HG02763 (cell line): ENCODE measurements at regions not wholly inside any gene's neighbourhood (a gene's known extent, or its start where the extent isn't known, plus 50 kb on each side); places are given as distances from the start of the nearest gene placed in this dataset.
"Not testable (repeated sequence)": the region's sequence is repeated elsewhere in the genome, so short reads cannot be mapped to it uniquely, and the experiment has no call there.

Source experiments
- ATAC-seq: cut with Tn5 transposase; IDR thresholded peaks from one replicate; pipeline ENCODE4 v1.9.1; 2021; ENCODE audit warnings: mild to moderate bottlenecking, moderate library complexity; ENCODE audit not compliant: unreplicated experiment

DNA sequence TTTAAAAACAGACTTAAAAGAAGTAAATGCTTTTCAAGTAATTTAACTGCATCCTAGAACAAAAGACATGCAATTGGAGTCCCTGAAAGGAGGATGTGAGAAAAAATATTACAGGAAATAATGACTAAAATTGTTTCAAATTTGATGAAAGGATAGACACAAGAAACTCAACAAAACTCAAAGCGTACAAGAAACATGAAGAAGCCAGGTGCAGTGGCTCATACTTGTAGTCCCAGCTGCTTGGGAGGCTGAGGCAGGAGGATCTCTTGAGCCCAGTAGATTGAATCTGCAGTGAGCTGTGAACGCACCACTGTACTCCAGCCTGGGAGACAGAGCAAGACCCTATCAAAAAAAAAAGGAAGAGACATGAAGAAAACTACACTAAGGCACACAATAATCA lies 118.1 kb upstream of the SLC39A10 start:
- ATAC-seq: no peak

DNA sequence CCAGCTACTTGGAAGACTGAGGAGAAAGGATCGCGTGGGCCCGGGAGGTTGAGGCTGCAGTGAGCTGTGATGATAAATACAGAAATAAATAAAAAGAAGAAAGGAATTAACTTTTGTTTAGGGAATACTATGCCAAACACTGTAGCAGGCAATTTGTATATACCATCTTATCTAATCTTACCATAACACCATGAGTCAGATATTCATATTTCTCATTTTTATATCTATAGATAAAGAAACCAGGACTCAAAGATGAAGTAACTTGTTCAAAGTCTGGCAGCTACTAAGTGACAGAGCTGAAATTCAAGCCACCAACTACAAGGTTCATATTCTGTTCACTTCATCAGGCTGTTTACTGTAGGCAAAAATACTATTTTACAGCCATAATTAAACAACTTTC lies 119.2 kb upstream of the SLC39A10 start:
- ATAC-seq: no peak

DNA sequence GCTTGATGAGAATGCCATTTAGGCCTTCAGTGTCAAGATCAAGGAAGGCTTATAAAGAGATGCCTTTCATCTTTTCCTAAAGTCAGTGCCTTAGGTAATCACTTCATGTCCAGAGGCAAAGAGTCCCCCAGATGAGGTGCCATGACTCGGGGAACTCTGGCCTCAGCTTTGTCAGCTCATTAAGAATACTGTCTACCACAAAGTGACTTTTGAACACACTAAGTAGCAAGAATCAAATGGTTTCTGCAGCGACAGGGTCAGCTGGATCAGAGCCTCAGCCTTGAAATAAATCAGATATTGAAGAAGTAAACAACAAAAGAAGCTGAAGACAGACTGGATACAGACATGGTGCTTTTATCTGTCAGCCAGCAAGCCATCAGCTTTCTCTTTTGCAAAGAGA lies 120.1 kb upstream of the SLC39A10 start:
- no peak for ATAC-seq

DNA sequence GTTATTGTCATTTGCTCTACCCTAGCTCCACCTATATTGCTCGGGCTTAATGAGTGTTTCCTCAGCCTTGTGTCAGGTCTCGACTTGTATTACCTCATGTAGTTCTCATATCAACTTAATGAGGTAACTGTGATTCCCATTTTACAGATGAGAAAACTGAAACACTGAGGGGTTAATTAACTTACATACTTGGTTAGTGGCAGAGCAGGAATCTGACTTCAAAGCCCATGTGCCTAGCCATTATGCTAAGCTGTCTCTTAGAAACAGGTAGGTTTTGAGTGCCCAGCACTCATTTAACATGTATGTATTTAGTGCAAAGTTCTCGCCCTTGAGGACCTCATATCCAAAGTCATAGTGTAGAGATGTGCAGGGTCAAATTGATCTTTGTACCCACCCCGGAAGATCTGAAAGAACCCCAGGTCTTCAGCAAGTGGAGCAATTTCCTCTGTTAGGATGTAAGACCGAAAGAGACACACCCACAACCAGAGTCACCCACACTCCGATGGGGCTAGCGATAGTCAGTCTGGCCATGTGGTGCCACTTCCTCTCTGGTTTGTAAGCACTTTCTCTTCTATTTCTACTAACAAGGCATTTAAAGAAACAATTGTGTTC lies 121.0 kb upstream of the SLC39A10 start:
- peak; percentile 82 for ATAC-seq

DNA sequence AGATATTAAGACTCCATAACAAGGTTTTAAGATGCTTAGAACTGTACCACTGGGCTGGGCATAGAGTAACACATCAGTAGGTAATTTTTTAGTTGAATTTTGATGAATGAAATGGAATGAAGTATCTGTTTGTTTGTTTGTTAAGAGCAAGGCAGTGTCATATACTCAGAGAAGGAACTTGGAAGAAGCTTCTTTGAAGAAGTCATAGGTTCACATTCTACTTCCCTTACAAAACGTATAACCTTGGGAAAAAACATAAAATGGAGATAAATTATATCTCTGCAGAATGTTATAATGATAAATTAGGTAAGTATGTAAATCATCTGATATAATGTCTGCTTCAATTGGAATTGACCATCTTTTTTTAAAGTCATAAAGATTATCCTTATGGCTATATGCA lies 122.1 kb upstream of the SLC39A10 start:
- no peak for ATAC-seq

DNA sequence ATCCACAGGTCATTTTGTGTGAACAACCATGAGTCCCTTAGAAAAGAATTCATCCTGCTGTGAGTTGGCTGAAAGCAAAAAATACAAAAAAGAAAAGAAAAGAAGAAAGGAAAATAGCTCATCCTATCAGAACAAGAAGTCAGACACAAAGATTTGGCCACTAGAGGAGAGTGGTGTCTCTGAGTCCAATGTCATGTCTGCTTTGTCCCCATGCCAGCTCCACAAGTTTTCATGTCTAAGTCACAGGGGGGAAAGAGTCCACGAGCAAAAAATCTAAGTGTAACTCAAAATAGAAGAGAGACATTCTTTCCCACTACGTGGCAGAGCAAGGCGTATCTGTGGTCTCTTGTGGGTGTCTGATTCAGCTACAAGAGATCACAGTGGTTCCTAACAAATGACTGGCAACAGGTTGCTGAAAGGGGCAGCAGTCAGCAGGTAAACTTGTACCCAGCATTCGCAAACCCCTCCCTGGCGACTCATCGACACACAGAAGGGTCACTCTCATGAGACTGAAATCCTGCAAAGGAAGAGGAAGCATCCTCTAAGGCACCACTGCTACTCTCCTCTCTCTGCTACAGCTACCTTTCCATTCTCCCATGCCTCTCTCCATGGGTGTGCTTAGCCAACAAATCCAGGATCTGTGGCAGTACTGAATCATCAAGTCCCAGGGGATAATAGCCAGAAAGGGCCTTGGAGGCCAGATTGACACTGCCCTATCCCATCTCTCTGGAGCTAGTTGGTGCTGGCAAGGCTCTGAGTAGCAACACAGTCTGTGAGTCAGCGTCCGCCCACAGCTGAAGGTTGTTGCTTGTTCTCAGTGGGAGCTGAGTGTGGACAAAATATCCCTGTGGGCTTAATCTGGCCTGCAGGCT lies 123.0 kb upstream of the SLC39A10 start:
- peak; percentile 46 for ATAC-seq

DNA sequence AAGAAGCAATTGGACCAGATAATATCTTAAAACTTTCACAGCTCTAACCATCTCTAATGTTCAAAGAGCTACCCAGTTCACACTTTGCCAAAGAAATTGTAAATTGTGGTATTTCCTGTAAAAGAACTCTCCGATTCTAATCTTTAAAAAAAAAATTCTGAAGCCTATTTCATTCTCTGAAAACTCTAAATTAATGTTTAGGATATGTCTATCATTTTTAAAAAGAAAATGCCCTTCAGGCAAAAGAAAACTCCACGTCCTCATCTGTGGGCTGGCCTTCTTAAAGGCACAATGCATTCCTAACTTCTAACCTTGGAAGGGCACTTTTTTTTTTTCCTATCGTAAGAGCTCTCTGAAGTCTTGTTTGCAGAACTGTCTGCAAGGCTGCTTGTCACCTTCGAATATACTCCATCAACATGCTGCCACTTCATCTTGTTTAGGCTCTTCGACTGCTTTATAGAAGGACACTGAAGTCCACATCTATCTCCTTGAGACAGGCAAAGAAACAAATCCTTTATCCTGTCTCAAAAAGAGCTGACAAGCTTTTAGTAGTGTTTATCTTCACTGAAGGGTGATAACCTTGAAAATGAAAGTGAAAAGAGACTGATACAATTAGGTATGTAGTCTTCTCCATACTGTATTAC lies 124.3 kb upstream of the SLC39A10 start:
- ATAC-seq: no peak

DNA sequence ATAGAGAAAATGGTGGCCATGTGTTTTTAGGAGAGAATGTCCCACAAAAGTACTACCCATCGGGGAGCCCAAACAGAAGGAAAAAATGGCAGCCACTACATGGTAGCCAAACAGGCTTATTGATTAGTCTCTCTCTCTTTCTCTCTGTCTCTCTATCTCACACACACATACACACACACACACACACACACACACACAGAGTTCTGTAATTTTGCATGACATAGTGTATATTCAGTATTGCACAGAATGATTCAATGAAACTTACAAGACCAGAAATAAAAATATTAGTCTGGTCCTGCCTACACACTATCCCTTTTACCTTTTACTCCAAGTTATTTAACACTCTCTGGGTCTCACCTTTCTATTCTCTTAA lies 124.8 kb upstream of the SLC39A10 start:
- no peak for ATAC-seq

DNA sequence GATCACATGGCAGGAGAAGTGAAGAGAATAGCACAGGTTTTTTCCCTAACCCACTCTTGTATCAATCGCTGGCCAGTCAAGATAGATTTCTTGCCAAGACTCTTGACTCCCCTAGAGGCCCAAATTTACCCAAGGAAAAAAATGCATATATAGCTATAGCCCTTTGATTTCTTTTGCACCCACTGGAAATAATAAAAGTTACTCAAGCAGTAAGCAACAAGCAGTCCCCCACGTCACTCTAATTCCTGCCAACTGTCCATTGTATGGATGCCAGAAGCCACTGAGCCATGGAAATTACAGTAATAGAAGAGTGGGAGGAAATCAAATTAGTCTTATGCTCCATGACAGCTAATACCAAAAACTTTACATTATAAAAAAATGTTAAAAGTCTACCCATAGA lies 125.3 kb upstream of the SLC39A10 start:
- no peak for ATAC-seq

DNA sequence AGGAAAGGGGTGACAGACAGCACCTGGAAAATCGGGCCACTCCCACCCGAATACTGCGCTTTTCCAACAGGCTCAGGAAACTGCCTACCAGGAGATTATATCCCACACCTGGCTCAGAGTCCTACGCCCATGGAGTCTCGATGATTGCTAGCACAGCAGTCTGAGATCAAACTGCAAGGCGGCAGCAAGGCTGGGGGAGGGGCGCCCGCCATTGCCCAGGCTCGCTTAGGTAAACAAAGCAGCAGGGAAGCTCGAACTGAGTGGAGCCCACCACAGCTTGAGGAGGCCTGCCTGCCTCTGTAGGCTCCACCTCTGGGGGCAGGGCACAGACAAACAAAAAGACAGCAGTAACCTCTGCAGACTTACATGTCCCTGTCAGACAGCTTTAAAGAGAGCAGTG lies 133.8 kb upstream of the SLC39A10 start:
- ATAC-seq: not testable (repeated sequence)

DNA sequence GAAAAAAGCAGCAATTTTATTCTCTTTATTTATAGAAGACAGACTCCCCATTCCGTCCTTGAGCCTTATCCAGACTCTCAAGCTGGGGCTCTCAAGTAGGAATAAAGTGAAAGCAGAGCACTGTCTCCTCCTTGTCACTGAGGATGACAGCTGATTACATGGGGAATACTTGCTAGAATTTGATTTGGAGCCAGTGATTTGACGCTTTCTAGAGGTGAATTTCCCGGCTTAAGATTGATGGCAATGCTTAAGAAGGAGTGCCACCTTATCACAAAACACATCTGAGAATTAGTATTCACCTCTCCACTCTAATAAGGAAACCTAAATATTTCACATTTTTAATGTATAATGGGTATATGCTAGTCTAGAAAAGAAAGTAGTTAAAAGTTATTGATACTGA lies 135.4 kb upstream of the SLC39A10 start:
- no peak for ATAC-seq

DNA sequence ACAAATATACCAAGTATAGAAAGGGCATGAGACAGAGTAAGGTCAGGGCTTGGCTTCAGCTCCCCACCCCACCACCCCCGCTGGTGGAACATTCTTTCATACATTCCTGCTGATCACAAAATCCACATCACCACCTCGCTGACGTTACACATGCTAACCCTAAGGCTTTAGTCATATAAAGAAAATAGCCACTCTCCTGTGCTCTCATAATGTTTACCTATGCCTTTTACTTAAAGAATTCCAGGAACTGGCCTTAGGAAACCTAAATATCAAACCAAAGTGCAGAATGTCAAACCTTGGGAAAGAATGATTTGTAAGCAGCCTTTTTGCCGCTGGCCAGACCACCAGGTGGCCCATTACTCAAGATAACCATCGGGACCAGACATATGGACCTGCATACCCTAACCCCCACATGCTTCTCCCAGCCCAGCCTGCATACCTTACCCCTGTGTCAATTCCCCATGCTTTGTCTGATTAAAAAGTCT lies 136.3 kb upstream of the SLC39A10 start:
- ATAC-seq: no peak

DNA sequence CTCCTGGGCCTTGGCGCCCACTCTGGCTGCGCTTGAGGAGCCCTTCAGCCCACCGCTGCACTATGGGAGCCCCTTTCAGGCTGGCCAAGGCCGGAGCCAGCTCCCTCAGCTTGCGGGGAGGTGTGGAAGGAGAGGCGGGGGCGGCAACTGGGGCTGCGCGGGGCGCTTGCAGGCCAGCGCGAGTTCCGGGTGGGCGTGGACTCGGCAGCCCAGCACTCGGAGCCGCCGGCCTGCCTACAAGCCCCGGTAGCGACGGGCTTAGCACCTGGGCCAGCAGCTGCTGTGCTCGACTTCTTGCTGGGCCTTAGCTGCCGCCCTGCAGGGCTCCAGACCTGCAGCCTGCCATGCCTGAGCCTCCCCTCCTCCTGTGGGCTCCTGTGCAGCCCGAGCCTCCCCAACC lies 141.5 kb upstream of the SLC39A10 start:
- no peak for ATAC-seq

DNA sequence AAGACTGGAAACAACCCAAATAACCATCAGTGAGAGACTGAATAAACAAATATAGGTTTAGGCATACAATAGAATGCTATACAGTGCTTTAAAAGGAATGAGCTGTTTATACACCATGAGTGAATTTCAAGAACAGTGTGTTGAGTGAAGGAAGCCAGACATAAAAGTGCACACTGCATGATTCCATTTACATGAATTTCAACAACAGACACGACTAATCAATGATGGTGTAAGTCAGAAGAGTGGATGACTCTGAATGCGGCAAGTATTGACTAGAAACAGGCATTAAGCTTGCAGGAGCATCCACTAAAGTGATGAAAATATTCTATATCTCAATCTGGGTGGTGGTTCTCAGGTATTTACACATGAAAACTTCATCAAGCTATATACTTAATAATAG lies 142.7 kb upstream of the SLC39A10 start:
- no peak for ATAC-seq

DNA sequence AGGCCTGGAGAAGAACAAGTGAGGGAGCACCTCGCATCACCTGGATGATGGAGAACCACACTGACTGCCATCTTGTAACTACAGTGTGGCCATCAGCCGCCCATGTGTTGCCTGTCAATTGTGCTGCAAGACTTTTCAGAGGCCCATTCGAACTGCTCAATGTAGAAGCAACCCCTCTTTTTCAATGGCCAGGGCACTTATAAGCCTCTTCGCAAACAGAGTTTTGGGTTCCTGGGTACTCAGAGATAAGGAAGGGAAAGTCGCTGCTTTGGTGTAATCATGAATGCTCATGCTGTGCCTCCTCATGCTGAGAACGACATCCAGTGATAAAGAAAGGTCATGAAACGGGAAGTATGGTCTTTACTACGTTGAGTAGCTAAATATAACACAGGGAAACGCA lies 143.9 kb upstream of the SLC39A10 start:
- no peak for ATAC-seq

DNA sequence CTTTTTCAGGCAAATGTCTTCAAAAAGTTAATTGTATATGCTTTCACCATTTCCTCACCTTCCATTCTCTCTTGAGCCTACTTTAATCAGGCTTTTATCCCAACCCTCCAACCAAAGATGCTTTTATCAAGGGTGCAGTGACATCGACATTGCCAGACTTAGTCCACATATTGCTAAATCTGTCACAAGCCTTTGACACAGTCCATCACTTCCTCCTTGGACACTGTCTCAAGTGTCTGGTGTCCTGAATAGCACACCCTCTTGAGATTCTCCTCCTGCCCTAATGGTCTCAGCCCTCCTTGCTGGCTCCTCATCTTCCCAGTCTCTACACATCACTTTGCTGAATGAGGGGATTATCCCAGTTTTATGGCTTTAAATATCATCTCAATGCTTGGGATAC lies 147.5 kb upstream of the SLC39A10 start:
- no peak for ATAC-seq

DNA sequence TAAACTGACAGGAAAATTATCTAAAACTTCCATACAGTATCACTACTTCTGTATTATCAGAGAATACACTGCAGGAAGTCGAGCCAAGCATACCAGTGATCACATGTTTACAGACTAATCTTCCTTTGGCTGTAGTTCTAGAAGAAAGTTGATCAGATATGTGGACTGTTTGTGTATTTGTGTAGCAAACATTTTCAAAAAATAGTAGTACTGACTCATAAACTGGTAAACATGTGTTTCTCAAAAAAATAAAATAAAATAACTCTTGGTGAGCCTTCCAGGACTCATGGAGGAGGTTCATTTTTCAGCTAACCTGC lies 148.9 kb upstream of the SLC39A10 start:
- no peak for ATAC-seq

DNA sequence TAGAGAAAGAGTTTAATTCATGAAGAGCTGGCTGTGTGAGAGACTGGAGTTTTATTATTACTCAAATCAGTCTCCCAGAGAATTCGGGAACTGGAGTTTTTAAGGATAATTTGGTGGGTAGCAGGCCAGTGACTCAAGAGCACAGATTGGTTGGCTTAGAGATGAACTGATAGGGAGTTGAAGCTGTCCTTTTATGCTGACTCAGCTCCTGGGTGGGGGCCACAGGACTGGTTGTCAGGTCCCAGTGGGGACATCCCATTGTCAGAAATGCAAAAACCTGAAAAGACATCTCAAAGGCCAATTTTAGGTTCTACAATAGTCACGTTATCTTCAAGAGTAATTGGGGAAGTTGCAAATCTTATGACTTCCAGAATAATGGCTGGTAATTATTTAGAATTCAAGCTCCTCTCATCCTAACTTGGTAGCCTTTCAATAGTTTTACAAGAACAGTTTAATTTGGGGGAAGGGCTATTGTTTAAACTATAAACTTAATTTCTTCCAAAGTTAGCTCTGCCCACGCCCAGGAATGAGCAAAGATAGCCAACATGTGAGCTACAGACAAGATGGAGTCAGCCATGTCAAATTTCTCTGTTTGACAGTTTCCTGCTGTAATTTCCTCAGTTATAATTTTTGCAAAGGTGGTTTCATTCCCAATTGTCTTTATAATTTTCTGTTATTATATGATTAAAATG lies 149.4 kb upstream of the SLC39A10 start:
- ATAC-seq: no peak

DNA sequence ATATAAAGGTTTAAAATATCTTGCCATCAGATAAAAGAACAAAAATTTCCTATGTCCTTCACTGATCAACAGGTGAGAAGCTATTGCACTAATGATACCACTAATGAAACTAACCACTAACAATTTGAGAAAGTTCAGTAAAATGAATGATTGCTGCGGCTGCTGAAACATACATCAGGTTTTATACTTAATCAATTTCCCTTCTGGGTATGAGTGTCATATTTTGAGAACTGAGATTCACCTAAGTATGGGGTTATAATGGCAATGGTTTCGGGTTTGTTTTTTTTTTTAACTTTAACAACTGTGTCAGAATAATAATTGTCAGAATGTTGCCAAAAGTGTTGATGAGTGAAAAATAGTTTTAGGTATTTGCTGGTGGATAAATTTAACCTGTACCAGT lies 151.3 kb upstream of the SLC39A10 start:
- ATAC-seq: peak; percentile 89

DNA sequence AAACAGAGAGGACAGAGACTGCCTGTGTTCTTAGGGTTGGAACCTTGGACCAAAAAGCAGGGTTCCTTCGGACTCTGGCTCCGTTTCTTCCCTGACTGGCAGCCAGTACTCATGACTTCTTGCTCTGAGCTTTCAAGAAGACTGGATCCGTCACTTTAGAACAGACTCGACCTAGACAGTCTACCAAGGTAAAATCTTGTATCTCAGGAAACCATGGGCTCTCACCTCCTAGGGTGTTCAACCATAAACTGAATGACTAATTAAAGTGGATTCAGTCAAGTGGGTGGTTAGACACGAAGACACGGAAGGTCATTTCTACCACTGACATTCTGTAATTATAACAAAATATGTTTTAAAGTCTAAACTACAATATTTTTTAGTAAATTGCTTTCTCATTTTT lies 153.8 kb upstream of the SLC39A10 start:
- no peak for ATAC-seq

DNA sequence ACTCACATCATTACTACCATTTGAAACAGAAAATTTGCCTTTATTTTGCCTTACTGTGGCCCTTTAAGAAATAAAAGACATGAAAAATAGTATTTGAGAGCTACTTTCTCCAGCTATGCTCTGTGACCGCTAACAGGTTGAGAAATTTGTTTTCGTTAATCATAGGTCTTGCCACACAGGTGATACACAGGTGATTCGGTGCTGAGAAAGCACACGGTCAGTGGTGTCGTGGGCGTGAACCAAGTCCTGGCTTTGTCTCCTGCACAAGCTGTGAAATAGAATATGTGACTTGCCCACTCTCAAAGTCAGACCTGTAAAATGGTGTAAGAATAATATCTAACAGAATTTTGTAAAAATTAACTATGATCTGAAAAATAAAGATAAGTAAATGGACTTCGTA lies 155.3 kb upstream of the SLC39A10 start:
- ATAC-seq: no peak

DNA sequence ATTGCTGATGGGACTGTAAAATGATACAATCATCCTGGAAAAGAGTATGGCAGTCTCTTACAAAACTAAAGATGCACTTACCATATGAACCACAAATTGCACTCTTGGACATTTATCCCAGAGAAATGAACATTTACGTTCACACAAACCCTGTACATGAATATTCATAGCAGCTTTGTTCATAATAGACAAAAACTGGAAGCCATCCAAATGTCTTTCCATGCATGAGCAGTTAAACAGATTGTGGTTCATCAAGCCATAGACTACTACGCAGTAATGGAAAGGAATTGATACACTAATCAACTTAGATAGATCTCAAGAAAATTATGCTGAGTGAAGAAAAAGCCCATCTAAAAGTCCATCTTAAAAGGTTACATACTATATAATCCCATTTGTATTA lies 156.1 kb upstream of the SLC39A10 start:
- ATAC-seq: no peak
